ENCODE measurements at regions not wholly inside any gene's neighbourhood (a gene's known extent, or its start where the extent isn't known, plus 50 kb on each side); places are given as distances from the start of the nearest gene placed in this dataset.

DNA sequence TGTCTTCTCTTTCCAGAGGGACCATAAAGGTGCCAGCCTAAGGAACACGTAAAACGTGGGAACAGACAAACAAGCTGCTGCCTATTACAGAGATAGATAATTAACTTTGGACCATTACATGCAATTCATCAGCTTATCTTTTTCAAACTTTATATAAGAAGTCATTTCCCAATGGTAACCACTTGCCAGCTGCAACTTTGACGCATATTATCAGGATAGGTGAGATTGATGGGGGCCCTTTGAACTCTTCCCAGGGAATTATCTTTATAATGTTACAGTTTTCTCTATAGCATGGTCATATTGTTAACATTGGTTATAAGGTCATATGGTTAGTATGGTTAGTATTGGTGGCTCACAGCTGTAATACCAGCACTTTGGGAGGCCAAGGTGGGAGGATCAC lies 94.1 kb upstream of the BMP2K start:
- Mint-ChIP-seq H3K4me3 (no peak overlapping the region), H3K4me1 (no peaks in the 10 kb centered on the region), H3K36me3 (no peaks in the 10 kb centered on the region), H3K27me3 (ENCODE audit: insufficient read depth, low read depth) (no peaks in the 10 kb centered on the region), H3K9me3 (no peaks in the 10 kb centered on the region), H3K27ac (no peak overlapping the region)
- Histone ChIP-seq H3K36me3 (no peaks in the 10 kb centered on the region), H3K27me3 (no peaks in the 10 kb centered on the region), H2AFZ (replicated peaks) (no peak overlapping the region), H3K9ac (no peak overlapping the region), H3K79me2 (ENCODE audit: low read depth) (no peaks in the 10 kb centered on the region), H3K4me1 (no peaks in the 10 kb centered on the region), H3K4me3 (no peak overlapping the region), H3K4me2 (no peak overlapping the region), H3F3A (ENCODE audit: low read depth) (no peaks in the 10 kb centered on the region), H3K27ac (no peak overlapping the region), H3K9me3 (ENCODE audit: low read depth) (no peaks in the 10 kb centered on the region), H4K20me1 (ENCODE audit: low read depth) (no peaks in the 10 kb centered on the region)
- TF ChIP-seq EZH2 (IDR thresholded peaks at IDR 0.05) (no peak), EZH2phosphoT487 (IDR thresholded peaks at IDR 0.05) (no peak)
- TF ChIP-seq, protein P1, sequence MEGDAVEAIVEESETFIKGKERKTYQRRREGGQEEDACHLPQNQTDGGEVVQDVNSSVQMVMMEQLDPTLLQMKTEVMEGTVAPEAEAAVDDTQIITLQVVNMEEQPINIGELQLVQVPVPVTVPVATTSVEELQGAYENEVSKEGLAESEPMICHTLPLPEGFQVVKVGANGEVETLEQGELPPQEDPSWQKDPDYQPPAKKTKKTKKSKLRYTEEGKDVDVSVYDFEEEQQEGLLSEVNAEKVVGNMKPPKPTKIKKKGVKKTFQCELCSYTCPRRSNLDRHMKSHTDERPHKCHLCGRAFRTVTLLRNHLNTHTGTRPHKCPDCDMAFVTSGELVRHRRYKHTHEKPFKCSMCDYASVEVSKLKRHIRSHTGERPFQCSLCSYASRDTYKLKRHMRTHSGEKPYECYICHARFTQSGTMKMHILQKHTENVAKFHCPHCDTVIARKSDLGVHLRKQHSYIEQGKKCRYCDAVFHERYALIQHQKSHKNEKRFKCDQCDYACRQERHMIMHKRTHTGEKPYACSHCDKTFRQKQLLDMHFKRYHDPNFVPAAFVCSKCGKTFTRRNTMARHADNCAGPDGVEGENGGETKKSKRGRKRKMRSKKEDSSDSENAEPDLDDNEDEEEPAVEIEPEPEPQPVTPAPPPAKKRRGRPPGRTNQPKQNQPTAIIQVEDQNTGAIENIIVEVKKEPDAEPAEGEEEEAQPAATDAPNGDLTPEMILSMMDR (IDR thresholded peaks at IDR 0.05), result no peak
- DNase-seq (ENCODE audit: low spot score), result no peak

- H3K4me3 Mint-ChIP-seq, result no peak overlapping the region
- Histone ChIP-seq H3K27ac (no peak overlapping the region), H3K4me1 (no peaks in the 10 kb centered on the region), H3K4me3 (no peak overlapping the region), H3K27me3 (no peaks in the 10 kb centered on the region), H3F3A (ENCODE audit: low read depth) (no peaks in the 10 kb centered on the region), H3K9me3 (ENCODE audit: low read depth) (no peaks in the 10 kb centered on the region), H3K4me2 (no peak overlapping the region), H3K9ac (no peak overlapping the region), H4K20me1 (ENCODE audit: low read depth) (no peaks in the 10 kb centered on the region), H3K79me2 (ENCODE audit: low read depth) (no peaks in the 10 kb centered on the region), H3K36me3 (no peaks in the 10 kb centered on the region), H2AFZ (replicated peaks) (no peak overlapping the region)
- H3K27me3 Mint-ChIP-seq (ENCODE audit: insufficient read depth, low read depth), result no peaks in the 10 kb centered on the region
- DNase-seq (ENCODE audit: low spot score), result no peak
- no peaks in the 10 kb centered on the region for H3K4me1 Mint-ChIP-seq
- TF ChIP-seq, protein P1 (IDR thresholded peaks at IDR 0.05), result no peak
- TF ChIP-seq EZH2 (IDR thresholded peaks at IDR 0.05) (no peak), EZH2phosphoT487 (IDR thresholded peaks at IDR 0.05) (no peak)
- no peaks in the 10 kb centered on the region for H3K36me3 Mint-ChIP-seq
- no peaks in the 10 kb centered on the region for H3K9me3 Mint-ChIP-seq
- no peak overlapping the region for H3K27ac Mint-ChIP-seq
Observed at GRCh38 chr4:78683352-78683751, 92.8 kb upstream of the BMP2K start.

DNA sequence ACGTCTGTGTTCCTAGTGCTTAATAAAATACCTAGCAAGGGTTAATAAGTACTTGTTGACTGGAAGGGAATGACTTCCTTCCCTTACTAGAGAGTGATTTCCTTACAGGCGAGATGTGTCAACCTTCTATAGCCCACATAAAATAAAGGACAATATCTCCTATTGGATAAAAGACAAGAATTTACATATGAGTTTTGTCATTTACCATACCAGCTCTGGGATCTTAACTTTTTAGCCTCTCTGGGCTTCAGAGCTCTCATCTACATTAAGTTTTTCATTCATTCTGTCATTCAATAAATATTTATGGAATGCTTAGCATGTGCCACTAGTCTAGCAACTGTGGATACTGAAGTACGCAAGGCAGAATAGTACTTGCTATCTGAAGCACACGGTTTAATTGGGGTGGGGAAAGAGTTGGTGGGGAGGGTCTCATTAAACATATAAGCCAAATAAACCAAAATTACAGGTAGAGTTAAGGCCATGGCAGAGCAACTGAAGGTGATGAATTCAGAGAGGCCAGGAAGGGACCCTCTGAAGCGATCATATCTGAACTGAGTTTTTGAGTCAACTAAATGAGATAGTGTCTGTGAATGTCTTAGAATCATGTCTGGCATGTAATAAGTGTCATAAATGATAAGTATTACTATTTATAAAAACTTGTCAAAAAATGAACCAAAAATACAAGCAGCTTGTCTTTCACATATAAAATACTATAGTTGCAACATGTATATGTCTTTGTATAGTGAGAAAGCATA lies 91.6 kb upstream of the BMP2K start:
- no peak for DNase-seq (ENCODE audit: low spot score)
- Histone ChIP-seq H3K4me3 (no peak overlapping the region), H3F3A (ENCODE audit: low read depth) (no peaks in the 10 kb centered on the region), H3K4me1 (no peaks in the 10 kb centered on the region), H3K9ac (no peak overlapping the region), H4K20me1 (ENCODE audit: low read depth) (no peaks in the 10 kb centered on the region), H3K36me3 (no peaks in the 10 kb centered on the region), H2AFZ (replicated peaks) (no peak overlapping the region), H3K4me2 (no peak overlapping the region), H3K27me3 (no peaks in the 10 kb centered on the region), H3K79me2 (ENCODE audit: low read depth) (no peaks in the 10 kb centered on the region), H3K27ac (no peak overlapping the region), H3K9me3 (ENCODE audit: low read depth) (no peaks in the 10 kb centered on the region)
- no peaks in the 10 kb centered on the region for H3K9me3 Mint-ChIP-seq
- no peaks in the 10 kb centered on the region for H3K36me3 Mint-ChIP-seq
- H3K27me3 Mint-ChIP-seq (ENCODE audit: insufficient read depth, low read depth), result no peaks in the 10 kb centered on the region
- no peaks in the 10 kb centered on the region for H3K4me1 Mint-ChIP-seq
- H3K4me3 Mint-ChIP-seq, result no peak overlapping the region
- TF ChIP-seq EZH2 (IDR thresholded peaks at IDR 0.05), result no peak
- TF ChIP-seq EZH2phosphoT487 (IDR thresholded peaks at IDR 0.05), result no peak
- TF ChIP-seq, protein P1 (IDR thresholded peaks at IDR 0.05), result no peak
- no peak overlapping the region for H3K27ac Mint-ChIP-seq

All from neural progenitor cell (in vitro differentiated cells).